Pancreas (tissue), 10 donors: ENCODE measurements at regions not wholly inside any gene's neighbourhood (a gene's known extent, or its start where the extent isn't known, plus 50 kb on each side); places are given as distances from the start of the nearest gene placed in this dataset.

Experiments used
- ATAC-seq, 4 donors: fragments of 200-7000 bp; cut with Tn5 transposase; one replicate each; pipeline versions ENCODE4 v1.8.0 to v1.9.1; 2020; ENCODE audit warnings: mild to moderate bottlenecking in 4 of 4, moderate library complexity in 4 of 4
- DNase-seq, 6 donors: peaks; one replicate each; pipeline ENCODE4 v3.0.0-alpha.2; 2020
- FAIRE-seq: peaks from 2 replicates; lab custom pipeline; 2012; peaks lifted over from hg19 to GRCh38; lab: Jason Lieb, UNC
- H3K27ac ChIP-seq, 4 donors: fragments of 200-600 bp; sonication (generic); 1 replicate in 3 of 4; 2 replicates in 1 of 4; pipeline versions ENCODE4 v1.5.0 to v1.8.0; 2020
- H3K27me3 ChIP-seq, 4 donors: fragments of 200-600 bp; one replicate each; pipeline ENCODE4 v1.8.0; 2021
- H3K36me3 ChIP-seq, 3 donors: fragments of 200-600 bp; sonication (generic) in 1 of 3; one replicate each; pipeline versions ENCODE4 v1.5.0 to v1.8.0; 2020 to 2021
- H3K4me1 ChIP-seq, 3 donors: fragments of 200-600 bp; one replicate each; pipeline ENCODE4 v1.8.0; 2021
- H3K4me3 ChIP-seq, 4 donors: fragments of 200-600 bp; sonication (generic) in 2 of 4; one replicate each; pipeline versions ENCODE4 v1.5.0 to v1.8.0; 2020 to 2021
- H3K9me3 ChIP-seq, 4 donors: fragments of 200-600 bp; one replicate each; pipeline ENCODE4 v1.8.0; 2021
- WGBS, 2 donors: extraction: QIAGEN DNeasy Blood & Tissue Kit; methylation state at CpG; one replicate each; pipeline ENCODE4 v1.1.7; 2013; 5-methylcytosine and 5-hydroxymethylcytosine counted together
- intact Hi-C, 3 donors: fragments of 100-400 bp; cut with DNase I; formaldehyde crosslinking; loops; one replicate each; pipeline versions ENCODE4 v1.11.1 to v1.14.2; 2022
- TF ChIP-seq, protein P1 (sequence below), 4 donors: fragments of 200-600 bp; sonication (generic) in 3 of 4; IDR thresholded peaks; one replicate each; pipeline versions ENCODE4 v1.5.0 to v1.8.0; 2021; ENCODE audit warnings: antibody characterized with exemption in 4 of 4
- donor health status: healthy with polysubstance abuse.
- donor health status: DM: no; HTN: no; CAD: no; lungs with moderate emphysema.
- donor health status: DM: no; HTN: no; CAD: no.
- donor health status: control.
- donor health status: control.
- donor health status: Bipolar disorder and iron deficiency.
- donor health status: DM: yes; HTN: yes; CAD: no.
- donor health status: DM: no; HTN: no; CAD: no.
- donor health status: DM: no; HTN: no; CAD: no.
- donor health status: DM: yes; HTN: yes; CAD: no.

DNA sequence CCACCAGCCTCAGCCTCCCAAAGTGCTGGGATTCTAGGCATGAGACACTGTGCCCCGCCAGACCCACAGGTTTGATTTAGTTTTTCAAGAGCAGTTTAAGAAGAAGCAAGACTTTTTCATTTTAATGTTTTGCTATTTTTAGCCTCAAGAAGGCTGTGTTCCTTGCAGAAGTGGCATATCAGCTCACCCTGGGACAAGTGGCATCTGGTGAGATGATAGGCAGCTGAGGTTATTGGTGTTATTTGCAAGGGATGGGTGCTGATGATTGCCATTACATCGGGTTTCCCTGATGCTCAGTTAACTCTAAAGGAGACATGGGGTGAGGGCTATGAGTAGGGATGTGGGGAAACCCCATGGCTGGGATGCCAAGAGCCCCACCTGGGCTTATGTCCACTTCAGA, 120.4 kb downstream of the MXRA5 start:
- intact Hi-C loops = no loop called here
- peak overlapping the region in 1 of 4 donors; percentile 37 for H3K27ac ChIP-seq
- DNase-seq (peak in 2 of 6 donors; percentile 16 to 20), ATAC-seq (peak; percentile 45 to 87 (median 82)), FAIRE-seq (no peak)
- peaks cover 3 to 5% (median 3%) of the 10 kb centered on the region in 3 donors for H3K4me1 ChIP-seq
- H3K4me3 ChIP-seq = no peak overlapping the region
- 31 to 40% methylated on average over 2 of the region's 2 CpGs for WGBS, 2 donors
- no peaks in the 10 kb centered on the region for H3K27me3 ChIP-seq
- TF ChIP-seq, protein P1, sequence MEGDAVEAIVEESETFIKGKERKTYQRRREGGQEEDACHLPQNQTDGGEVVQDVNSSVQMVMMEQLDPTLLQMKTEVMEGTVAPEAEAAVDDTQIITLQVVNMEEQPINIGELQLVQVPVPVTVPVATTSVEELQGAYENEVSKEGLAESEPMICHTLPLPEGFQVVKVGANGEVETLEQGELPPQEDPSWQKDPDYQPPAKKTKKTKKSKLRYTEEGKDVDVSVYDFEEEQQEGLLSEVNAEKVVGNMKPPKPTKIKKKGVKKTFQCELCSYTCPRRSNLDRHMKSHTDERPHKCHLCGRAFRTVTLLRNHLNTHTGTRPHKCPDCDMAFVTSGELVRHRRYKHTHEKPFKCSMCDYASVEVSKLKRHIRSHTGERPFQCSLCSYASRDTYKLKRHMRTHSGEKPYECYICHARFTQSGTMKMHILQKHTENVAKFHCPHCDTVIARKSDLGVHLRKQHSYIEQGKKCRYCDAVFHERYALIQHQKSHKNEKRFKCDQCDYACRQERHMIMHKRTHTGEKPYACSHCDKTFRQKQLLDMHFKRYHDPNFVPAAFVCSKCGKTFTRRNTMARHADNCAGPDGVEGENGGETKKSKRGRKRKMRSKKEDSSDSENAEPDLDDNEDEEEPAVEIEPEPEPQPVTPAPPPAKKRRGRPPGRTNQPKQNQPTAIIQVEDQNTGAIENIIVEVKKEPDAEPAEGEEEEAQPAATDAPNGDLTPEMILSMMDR (IDR thresholded peaks at IDR 0.05) = no peak
- H3K36me3 ChIP-seq = no peaks in the 10 kb centered on the region
- no peaks in the 10 kb centered on the region for H3K9me3 ChIP-seq

DNA sequence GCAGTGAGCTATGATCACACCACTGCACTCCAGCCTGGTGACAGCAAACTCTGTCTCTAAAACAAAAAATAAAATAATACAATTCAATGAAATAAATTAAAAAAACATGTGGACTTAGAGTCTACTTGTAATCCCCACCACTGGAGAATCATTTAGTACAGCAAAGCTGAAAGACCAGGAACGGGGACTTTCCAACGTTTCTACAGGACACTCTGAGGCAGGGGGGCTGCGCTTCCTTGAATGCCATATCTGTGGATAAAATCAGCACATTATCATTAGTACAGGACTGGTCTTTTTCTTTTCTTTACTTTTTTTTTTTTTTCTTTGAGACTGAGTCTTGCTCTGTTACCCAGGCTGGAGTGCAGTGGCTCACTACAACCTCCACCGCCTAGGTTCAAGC, 124.8 kb downstream of the MXRA5 start:
- H3K9me3 ChIP-seq = no peaks in the 10 kb centered on the region
- intact Hi-C loops = no loop called here
- H3K4me1 ChIP-seq = peaks cover 3 to 10% (median 8%) of the 10 kb centered on the region in 3 donors
- H3K4me3 ChIP-seq = no peak overlapping the region
- DNase-seq (no peak), FAIRE-seq (no peak), ATAC-seq (no peak)
- no peaks in the 10 kb centered on the region for H3K27me3 ChIP-seq
- TF ChIP-seq, protein P1 (IDR thresholded peaks at IDR 0.05) = no peak
- no peaks in the 10 kb centered on the region for H3K36me3 ChIP-seq
- no peak overlapping the region for H3K27ac ChIP-seq
- 92 to 93% methylated on average over 4 of the region's 4 CpGs for WGBS, 2 donors

DNA sequence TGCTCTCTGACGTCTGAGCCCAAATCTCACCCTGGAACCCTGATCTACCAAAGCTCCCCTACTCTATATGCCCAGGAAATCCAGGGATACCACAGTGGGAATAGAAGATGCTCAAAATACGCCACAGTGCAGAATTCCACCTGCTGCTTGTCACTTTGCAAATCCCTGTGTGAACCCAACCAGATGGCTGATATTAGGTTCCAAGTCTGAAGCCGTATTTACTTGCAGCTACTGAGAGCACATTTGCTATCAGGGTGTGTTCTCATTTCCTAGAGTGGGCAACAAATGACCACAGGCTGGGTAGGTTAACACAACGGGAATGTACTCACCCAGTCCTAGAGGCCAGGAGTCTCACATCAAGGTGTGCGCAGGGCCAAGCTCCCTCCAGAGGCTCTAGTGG, 126.8 kb downstream of the MXRA5 start:
- Histone ChIP-seq H3K9me3 (no peaks in the 10 kb centered on the region), H3K27me3 (no peaks in the 10 kb centered on the region), H3K4me3 (no peak overlapping the region), H3K27ac (no peak overlapping the region), H3K4me1 (peaks cover 0 to 8% (median 5%) of the 10 kb centered on the region in 3 donors), H3K36me3 (no peaks in the 10 kb centered on the region)
- TF ChIP-seq, protein P1 (IDR thresholded peaks at IDR 0.05) = no peak
- 22 to 38% methylated on average over 5 of the region's 5 CpGs for WGBS, 2 donors
- FAIRE-seq (no peak), DNase-seq (peak in 3 of 6 donors; percentile 44 to 61 (median 56)), ATAC-seq (peak; percentile 83 to 96 (median 90))
- intact Hi-C loops = no loop called here

DNA sequence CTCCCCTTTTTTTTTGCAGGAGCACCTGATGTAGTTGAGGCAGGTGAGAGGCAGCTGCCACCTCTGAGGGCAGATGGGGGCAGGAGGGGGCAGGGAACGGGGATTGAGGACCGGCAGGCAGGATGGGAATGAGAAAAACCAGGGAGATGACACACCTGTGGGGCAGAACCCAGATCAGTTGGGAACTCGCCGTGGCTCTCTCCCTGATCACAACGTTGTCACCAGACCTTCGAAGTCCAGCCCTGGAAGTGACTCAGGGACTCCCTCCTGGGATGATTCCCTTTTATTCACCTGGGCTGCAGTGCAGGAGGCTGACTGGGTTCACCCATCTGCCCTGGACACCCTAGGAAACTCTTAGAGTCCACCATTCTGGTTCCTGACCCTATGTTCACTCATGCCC, 127.2 kb downstream of the MXRA5 start:
- Histone ChIP-seq H3K4me1 (peaks cover 0 to 8% (median 5%) of the 10 kb centered on the region in 3 donors), H3K27ac (no peak overlapping the region), H3K4me3 (no peak overlapping the region), H3K36me3 (no peaks in the 10 kb centered on the region), H3K27me3 (no peaks in the 10 kb centered on the region), H3K9me3 (no peaks in the 10 kb centered on the region)
- 43 to 71% methylated on average over 6 of the region's 6 CpGs for WGBS, 2 donors
- DNase-seq (no peak), FAIRE-seq (no peak), ATAC-seq (peak; percentile 42 to 62 (median 53))
- TF ChIP-seq, protein P1 (IDR thresholded peaks at IDR 0.05) = no peak
- intact Hi-C loops = no loop called here

DNA sequence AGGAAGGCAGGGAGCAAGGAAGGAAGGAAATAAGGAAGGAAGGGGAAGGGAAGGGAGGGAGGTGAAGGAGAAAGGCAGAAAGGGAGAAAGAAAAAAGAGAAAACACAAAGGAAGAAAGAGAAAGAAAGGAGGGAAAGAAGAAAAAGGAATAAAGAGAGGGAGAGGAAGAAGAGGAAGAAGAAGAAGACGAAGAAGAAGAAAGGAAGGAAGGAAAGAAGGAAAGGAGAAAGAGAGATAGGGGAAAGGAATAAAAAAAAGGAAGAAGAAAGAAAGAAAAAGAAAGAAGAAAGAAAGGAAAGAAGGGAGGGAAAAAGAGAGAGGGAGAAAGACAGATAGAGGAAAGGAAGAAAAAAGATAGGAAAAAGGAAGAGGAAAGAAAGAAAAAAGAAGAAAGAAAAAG, 128.0 kb downstream of the MXRA5 start:
- DNase-seq (no peak), FAIRE-seq (no peak), ATAC-seq (no peak)
- H3K27ac ChIP-seq = no peak overlapping the region
- no peak overlapping the region for H3K4me3 ChIP-seq
- no peaks in the 10 kb centered on the region for H3K27me3 ChIP-seq
- H3K4me1 ChIP-seq = peaks cover 0 to 8% (median 5%) of the 10 kb centered on the region in 3 donors
- no peaks in the 10 kb centered on the region for H3K9me3 ChIP-seq
- intact Hi-C loops = no loop called here
- no peaks in the 10 kb centered on the region for H3K36me3 ChIP-seq
- 64 to 92% methylated on average over 1 of the region's 1 CpG for WGBS, 2 donors
- TF ChIP-seq, protein P1 (IDR thresholded peaks at IDR 0.05) = no peak
